Left renal pelvis (tissue), 4 donors: ENCODE measurements at regions not wholly inside any gene's neighbourhood (a gene's known extent, or its start where the extent isn't known, plus 50 kb on each side); places are given as distances from the start of the nearest gene placed in this dataset.
A peak's percentile ranks its signal among the peaks of the same experiment; 100 is the strongest.

Experiments used
- DNase-seq, 4 donors: peaks; one replicate each; pipeline ENCODE4 v3.0.0-alpha.2; 2013; ENCODE audit warnings: low read depth in 4 of 4, low spot score in 3 of 4

- DNase-seq: no peak
Observed at GRCh38 chr17:13405807-13406206, 195.9 kb downstream of the HS3ST3A1 start.

GRCh38 chr17:13405080-13405479 lies 196.6 kb downstream of the HS3ST3A1 start:
- DNase-seq: no peak

DNA sequence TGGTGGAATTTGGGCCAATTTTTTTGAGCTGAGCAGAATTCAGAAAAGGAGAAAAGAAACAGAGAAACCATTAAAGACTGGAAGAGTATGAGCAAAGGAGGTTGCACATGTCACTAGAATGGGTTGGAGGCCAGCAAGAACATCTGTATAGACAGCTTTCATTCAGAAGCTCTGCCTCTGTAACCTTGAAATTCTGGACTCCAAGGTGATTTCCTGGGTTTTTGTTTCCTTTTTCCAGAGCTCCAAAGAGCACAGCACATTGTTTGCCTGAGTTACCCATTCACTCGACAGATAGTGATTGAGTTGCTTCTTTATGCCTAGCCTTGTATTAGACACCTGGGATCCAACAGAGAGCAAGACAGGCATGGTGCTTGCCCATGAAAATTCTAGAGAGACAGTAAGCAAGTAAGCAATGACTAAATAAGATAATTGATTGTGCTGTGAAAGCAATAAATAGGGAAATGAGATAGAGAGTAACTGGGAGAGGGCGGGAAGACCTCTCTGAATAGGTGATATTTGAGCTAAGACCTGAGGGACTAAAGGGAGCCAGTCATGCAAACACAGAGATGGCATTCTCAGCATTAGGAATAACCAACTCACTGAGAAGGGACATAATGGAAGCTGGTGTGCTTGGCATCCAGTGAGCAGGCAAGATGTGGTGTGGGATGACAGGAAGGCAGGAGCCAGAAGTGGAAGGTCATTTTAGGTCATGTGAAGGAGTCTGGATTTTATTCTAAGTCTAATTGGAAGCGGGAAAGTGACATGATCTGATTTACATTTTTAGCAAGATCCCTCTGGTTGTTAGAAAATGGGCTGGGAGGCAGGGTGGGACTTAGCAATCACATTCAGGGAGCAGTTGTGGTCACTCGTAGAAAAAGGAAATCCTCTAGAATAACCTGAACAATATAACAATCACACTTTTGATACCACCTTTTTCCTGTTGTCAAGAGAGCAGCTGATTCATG lies 197.5 kb downstream of the HS3ST3A1 start:
- no peak for DNase-seq

- DNase-seq: no peak
Observed at GRCh38 chr17:13400491-13400890, 201.2 kb downstream of the HS3ST3A1 start.

- DNase-seq: no peak
Observed at GRCh38 chr17:13398853-13399252, 202.9 kb downstream of the HS3ST3A1 start.

GRCh38 chr17:13398091-13398490 lies 203.6 kb downstream of the HS3ST3A1 start:
- no peak for DNase-seq

- no peak for DNase-seq
Observed at GRCh38 chr17:13395862-13396261, 205.9 kb downstream of the HS3ST3A1 start.

GRCh38 chr17:13395346-13395745 lies 206.4 kb downstream of the HS3ST3A1 start:
- no peak for DNase-seq

DNA sequence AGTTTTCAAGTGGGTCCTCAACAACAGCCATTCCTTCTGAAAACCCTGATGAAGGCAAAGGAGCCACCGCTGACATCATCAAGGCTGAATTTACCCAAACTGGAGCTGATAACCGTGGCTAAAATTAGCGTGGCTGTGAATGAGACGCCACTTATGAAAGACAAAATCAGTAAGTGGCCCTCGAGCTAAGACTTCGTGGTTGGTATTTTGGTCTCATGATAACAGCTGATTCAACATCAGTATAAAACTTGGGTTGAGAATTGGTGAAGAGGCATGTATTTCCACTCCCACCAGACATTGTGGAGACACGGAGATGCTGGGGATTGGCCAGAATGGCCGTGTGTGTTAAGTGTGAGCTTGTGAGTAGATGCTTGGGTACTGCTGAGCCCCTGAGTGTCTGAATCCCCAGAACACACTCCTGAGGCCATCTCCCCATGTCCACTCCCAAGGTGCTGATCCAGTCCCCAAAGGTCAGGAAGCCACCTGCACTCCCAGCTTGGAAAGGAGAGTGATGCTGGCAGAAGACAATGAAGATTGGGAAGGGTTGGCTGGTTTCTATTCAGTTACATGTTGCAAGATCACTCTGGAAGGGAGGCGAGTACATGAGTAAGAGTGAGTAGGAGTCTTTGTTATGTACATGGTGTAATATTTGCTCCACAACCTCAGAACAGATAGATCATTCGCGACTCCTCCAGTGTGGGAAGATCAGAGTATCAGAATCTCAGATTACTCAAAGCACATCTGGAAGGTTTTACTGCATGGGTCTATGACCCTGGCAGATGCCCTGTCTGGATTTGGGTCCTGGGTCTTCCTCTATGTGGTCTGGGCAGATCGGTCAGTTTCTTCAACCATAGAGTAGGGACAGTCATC lies 207.7 kb downstream of the HS3ST3A1 start:
- no peak for DNase-seq

DNA sequence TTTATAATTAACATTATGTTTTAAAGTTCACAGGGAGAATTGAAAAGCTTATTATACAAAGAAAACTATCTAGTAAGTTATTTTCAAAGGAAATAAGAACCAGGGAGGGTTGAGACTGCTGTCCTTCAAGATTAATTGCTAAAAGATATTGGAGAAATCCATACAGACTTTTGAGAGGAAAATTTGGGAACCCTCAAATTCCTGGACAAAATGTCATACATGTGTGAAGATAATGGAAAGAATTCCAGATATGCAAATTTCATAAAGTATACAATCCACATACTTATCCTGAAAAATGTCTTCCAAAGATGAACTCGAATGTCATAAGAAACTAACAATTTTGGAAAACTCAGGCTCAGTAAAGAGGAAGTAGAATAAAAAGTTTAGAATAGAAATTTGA lies 213.8 kb downstream of the HS3ST3A1 start:
- no peak for DNase-seq

GRCh38 chr17:13387236-13387635 lies 214.5 kb downstream of the HS3ST3A1 start:
- DNase-seq: no peak

DNA sequence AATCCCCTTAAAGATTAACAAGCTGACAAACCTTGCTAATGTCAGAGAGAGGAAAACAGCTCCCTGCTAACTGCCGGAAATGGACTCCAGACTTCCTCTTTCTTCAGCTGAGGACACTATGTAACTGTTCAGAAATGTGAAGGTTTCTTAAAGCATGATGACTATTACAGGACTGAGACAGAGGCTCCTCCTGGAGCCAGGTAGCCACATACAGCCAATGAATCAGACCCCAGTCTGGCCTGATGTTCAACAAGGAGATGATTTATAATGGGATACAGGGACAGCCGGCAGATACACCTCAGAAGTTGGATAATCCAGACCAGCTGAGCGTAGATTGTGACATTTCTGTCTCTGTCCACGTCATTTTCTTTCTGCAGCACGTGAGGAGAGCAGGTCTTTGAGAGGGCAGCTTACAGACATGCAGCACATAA lies 216.2 kb downstream of the HS3ST3A1 start:
- DNase-seq: no peak

DNA sequence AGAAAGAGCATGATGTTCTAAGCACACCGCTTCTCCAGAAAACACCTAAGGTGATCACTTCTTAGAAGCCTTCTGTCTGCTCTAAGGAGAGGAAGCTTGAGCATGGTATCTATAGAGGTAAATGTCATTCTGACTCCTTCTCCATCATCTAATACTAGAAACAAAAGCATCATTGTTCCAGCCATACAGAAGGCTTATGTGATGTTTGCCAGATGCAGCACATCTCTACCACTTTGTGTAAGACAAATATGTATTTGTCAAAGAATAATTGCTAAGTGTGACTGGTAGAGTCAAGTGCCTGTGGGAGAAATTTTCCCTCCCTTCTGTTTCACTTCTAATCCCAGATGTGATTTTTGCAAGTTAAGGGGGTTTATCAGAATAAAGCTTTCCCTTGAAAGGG lies 217.1 kb downstream of the HS3ST3A1 start:
- DNase-seq: no peak

- DNase-seq: no peak
Observed at GRCh38 chr17:13378361-13378760, 223.4 kb downstream of the HS3ST3A1 start.

DNA sequence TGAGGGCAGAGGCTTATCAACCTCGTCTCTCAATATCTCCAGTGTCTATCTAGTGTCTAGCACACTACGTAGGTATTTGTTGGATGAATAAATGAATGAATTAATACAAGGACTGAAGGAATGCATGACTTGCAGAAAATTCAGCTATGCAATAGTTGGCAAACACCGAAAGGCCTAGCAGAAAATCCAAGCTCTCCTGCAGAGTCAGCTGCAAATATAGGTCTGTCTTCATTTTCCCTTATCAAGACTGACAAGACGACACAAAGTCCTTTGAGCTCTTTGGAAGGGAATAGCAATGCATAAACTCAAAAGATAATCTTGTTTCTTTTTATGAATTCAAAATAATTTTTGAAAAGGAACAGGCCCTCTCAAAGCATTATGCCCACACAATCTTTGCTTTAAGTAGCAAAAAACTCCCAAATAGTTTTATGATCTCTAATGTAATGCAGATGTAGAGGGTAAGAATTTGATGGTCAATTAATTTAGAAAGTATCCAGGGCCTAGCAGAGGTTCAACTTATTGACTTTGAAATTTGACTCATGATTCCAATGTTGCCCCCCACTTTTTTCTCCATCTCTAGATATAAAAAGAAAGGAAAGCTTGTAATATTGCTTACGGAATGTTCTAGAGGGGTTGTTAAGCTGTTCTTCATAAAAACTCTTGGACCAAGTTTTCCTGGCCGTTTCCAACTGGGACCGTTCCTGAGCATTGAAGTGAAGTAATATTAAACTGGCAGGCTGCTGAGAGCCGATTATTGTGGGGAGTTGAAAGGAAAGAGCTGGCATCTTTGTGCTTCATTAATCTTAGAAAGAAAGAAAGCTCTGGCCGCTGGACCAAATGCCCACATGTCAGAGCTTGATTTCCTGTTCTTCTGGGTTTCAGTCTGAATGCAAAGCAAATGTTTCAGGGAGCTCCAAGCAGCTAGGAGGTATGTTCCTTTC lies 227.3 kb downstream of the HS3ST3A1 start:
- peak in 2 of 4 donors; percentile 16 to 17 for DNase-seq

DNA sequence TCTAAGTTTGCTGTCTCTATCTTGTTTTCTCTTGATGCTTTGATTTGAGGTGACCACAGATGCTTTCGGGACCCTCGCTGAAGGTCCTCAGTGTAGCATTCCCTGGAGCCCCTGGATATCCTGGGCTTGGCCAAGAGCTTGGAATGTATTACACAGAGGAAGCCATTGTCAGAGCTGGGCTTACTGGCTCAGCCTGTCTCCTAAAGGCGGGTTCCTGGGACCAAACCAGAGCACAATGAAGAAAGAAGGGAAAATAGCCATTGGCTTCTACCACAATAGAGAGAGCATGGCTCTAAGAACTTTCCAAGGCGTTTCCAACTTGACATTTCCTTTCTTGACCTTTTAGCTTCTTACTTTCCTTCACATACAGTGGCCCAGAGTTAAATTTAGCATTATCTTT lies 229.3 kb downstream of the HS3ST3A1 start:
- no peak for DNase-seq

DNA sequence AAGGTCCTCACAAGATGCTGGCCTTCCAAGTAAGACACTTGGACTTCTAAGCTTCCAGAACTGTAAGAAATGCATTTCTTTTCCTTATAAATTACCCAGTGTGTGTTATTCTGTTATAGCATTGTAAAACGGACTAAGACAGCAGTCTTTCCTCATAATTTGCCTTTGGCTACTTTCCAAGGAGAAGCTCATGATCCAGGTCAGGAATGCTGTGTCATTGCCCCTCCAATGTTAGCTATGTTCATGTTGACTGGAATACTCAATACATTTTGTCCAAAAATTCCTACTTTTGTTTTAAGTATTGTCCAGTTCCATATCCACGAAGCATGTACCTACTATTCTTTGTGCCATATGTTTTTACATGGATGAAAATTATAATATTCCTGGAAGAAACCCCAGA lies 234.6 kb downstream of the HS3ST3A1 start:
- DNase-seq: no peak

DNA sequence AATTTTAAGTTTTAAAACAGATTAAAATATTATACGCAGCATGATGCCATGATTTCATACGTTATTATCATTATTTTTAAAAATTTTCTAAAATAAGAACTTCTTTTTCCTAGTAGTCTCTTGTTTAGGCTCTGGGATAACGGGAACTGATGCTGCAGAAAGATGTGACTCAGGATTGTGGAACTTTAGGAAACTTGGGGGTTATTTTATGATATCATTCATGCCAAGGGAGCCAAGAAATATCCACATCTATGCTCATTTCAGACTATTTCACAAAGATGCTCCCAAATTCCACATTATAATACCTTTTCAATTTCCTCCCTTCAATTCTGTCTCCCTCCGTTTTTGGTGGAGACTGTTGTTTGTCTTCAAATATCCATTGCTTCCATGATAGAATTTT lies 236.4 kb downstream of the HS3ST3A1 start:
- no peak for DNase-seq

GRCh38 chr17:13363771-13364170 lies 238.0 kb downstream of the HS3ST3A1 start:
- DNase-seq: no peak

DNA sequence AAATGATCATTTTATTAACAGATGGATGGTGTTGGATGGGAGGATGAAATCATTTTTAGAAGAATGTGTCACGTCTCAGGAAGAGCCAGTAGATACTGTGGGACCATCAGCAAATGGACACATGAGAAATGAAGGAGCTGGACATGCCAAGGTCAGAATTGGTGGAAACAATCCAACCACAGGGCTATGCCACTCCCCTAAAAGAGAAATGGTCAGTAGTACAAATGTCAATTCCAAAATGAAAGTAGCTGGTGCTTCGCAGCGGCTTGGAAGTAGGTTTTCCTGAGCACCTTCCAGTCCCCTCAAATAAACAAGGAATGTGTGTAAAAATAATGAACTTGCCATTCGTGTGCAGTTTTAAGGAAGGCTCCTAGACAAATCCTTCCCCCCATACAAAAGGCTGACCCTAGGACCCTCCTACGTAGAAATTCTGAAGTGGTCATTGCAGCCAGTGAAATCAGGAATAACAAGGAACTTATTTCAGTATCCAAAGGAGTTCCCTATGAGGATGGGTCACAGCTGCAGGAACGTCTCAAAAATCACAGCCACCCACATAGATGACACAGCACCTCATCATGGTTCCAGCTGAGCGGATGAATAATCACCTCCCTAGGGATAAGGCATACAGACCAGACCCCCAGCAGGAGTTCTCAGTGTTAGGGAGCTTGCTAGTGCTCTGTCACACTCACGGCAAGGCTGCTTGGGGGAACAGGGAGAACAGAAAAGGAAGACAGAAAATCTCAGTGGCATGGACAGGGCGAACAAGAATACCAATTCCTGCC lies 239.2 kb downstream of the HS3ST3A1 start:
- DNase-seq: no peak
